ENCODE measurements at regions not wholly inside any gene's neighbourhood (a gene's known extent, or its start where the extent isn't known, plus 50 kb on each side); places are given as distances from the start of the nearest gene placed in this dataset.
"Not testable (repeated sequence)": the region's sequence is repeated elsewhere in the genome, so short reads cannot be mapped to it uniquely, and the experiment has no call there.

- no peak for DNase-seq (ENCODE audit: low spot score)
- in situ Hi-C loops (cut with MboI; ENCODE audit: low pct_unique_long_range_greater_than_20kb, low sequenced_read_pairs, unreplicated experiment) = no loop called here
- no peak for TF ChIP-seq CTCF (IDR thresholded peaks at IDR 0.05; ENCODE audit: extremely low read depth, insufficient read depth, missing control alignments)
Measured at GRCh38 chr3:78506581-78507195, 1261.1 kb downstream of the ROBO1 start.

GRCh38 chr3:78507196-78507984, 1260.4 kb downstream of the ROBO1 start:
- TF ChIP-seq CTCF (IDR thresholded peaks at IDR 0.05; ENCODE audit: extremely low read depth, insufficient read depth, missing control alignments) = no peak
- in situ Hi-C loops (cut with MboI; ENCODE audit: low pct_unique_long_range_greater_than_20kb, low sequenced_read_pairs, unreplicated experiment) = no loop called here
- no peak for DNase-seq (ENCODE audit: low spot score)

DNA sequence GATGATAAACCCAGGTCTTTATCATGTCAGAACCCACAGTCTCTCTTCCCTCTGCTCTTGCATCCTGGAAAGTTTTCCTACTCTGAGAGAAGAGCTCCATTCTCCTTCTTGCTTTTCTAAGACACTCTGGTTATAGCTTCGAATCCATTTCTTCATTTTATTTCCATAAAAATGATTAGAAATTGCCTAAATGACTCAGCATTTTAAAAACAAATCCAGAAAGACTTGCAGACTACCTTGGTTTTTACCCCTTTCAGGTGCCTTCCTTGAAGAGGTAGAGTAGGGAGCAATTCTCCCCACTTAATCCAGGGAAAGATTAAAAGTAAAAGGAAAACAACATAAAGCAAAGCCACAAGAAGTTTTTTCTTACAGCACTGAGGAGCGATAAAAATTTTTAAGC, 1256.0 kb downstream of the ROBO1 start:
- in situ Hi-C loops (cut with MboI; ENCODE audit: low pct_unique_long_range_greater_than_20kb, low sequenced_read_pairs, unreplicated experiment) = no loop called here
- no peak for DNase-seq (ENCODE audit: low spot score)
- no peak for TF ChIP-seq CTCF (IDR thresholded peaks at IDR 0.05; ENCODE audit: extremely low read depth, insufficient read depth, missing control alignments)

- DNase-seq (ENCODE audit: low spot score); in situ Hi-C loops (cut with MboI; ENCODE audit: low pct_unique_long_range_greater_than_20kb, low sequenced_read_pairs, unreplicated experiment): not testable (repeated sequence)
Measured at GRCh38 chr3:78512786-78513185, 1255.0 kb downstream of the ROBO1 start.

DNA sequence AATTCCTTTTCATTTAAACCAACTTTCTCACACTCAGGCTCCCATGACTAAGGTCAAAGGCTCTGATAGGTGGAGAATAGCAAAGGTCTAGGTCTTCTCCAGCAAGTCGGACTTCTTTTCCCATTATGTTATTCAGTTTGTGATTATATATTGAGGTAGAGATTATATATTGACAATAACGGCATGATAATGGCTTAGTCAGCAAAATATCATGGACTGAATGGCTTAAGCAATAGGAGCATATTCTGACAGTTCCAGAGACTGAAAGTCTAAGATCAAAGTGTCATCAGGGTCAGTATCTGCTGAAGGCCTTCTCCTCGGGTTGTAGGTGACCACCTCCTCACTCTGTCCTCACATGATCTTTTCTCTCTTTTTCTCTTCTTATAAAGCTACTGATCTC, 1251.4 kb downstream of the ROBO1 start:
- in situ Hi-C loops (cut with MboI; ENCODE audit: low pct_unique_long_range_greater_than_20kb, low sequenced_read_pairs, unreplicated experiment) = no loop called here
- no peak for DNase-seq (ENCODE audit: low spot score)
- no peak for TF ChIP-seq CTCF (IDR thresholded peaks at IDR 0.05; ENCODE audit: extremely low read depth, insufficient read depth, missing control alignments)

DNA sequence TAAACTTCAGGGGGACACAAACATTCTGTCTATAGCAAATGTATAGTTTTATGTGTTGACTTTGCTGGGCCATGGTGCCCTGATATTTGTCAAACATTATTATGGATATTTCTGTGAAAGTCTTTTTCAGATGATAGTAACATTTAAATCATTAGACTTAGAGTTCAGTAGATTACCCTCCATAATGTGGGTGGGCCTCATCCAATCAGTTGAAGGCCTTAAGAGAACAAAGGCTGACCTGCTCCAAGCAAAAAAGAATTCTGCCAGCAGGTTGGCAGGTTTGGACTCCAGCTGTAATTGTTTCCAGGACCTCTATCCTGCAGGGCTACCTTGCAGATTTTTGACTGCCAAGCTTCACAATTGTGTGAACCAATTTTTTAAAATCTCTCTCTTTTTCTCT, 1250.9 kb downstream of the ROBO1 start:
- in situ Hi-C loops (cut with MboI; ENCODE audit: low pct_unique_long_range_greater_than_20kb, low sequenced_read_pairs, unreplicated experiment) = no loop called here
- no peak for DNase-seq (ENCODE audit: low spot score)
- TF ChIP-seq CTCF (IDR thresholded peaks at IDR 0.05; ENCODE audit: extremely low read depth, insufficient read depth, missing control alignments) = no peak

DNA sequence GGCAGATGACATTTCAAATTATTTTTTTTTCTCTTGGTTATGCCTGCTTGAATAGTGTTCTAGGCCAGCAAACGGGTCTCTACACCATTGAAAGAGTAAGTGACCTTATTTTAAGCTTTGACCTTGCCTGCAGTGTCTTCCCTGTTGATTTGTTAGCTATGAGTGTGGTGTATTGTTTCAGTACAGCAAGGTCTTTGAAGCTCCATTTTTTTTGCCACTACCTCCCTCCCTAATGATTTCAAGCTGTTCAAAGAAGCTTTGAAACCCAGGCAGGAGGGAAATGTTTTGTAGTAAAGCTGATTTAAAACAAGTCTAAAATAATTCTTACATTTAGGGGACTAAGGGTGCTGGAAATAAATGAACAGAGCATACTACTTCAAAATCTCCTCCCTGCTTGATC, 1249.8 kb downstream of the ROBO1 start:
- DNase-seq (ENCODE audit: low spot score) = no peak
- no peak for TF ChIP-seq CTCF (IDR thresholded peaks at IDR 0.05; ENCODE audit: extremely low read depth, insufficient read depth, missing control alignments)
- in situ Hi-C loops (cut with MboI; ENCODE audit: low pct_unique_long_range_greater_than_20kb, low sequenced_read_pairs, unreplicated experiment) = no loop called here
